WERI-Rb-1 (cell line): ENCODE measurements at regions not wholly inside any gene's neighbourhood (a gene's known extent, or its start where the extent isn't known, plus 50 kb on each side); places are given as distances from the start of the nearest gene placed in this dataset.

Experiments
- DNase-seq: peaks from one replicate; pipeline ENCODE4 v3.0.0-alpha.2; 2020
- H3K27ac ChIP-seq: fragments of 250-450 bp; sonication (Bioruptor Pico); 2 replicates; pipeline ENCODE4 v1.5.1; 2020; ENCODE audit warnings: mild to moderate bottlenecking, moderate library complexity
- H3K27me3 ChIP-seq: fragments of 250-450 bp; sonication (Bioruptor Pico); 2 replicates; pipeline ENCODE4 v1.5.1; 2021; ENCODE audit warnings: mild to moderate bottlenecking, low read depth, moderate library complexity; ENCODE audit not compliant: insufficient read depth, severe bottlenecking
- H3K36me3 ChIP-seq: fragments of 250-450 bp; sonication (Bioruptor Pico); 2 replicates; pipeline ENCODE4 v1.5.1; 2020; ENCODE audit warnings: mild to moderate bottlenecking, moderate library complexity
- H3K4me3 ChIP-seq: 2 replicates; pipeline ENCODE4 v1.5.1; 2011; ENCODE audit warnings: low read depth, mild to moderate bottlenecking, control low read depth, low read length
- H3K9me3 ChIP-seq: fragments of 250-450 bp; sonication (Bioruptor Pico); 2 replicates; pipeline ENCODE4 v1.5.1; 2021; ENCODE audit warnings: mild to moderate bottlenecking, moderate library complexity; ENCODE audit not compliant: severe bottlenecking
- TF ChIP-seq, protein P1 (sequence below): IDR thresholded peaks from 2 replicates; pipeline ENCODE4 v1.5.1; 2011; ENCODE audit warnings: low read depth, mild to moderate bottlenecking, control low read depth, inconsistent platforms, low read length

GRCh38 chr3:83740504-83740903 lies 1218.3 kb upstream of the CADM2 start:
- Histone ChIP-seq H3K9me3 (no peaks in the 10 kb centered on the region), H3K36me3 (no peaks in the 10 kb centered on the region), H3K27me3 (no peaks in the 10 kb centered on the region), H3K27ac (no peak overlapping the region), H3K4me3 (no peak overlapping the region)
- TF ChIP-seq, protein P1, sequence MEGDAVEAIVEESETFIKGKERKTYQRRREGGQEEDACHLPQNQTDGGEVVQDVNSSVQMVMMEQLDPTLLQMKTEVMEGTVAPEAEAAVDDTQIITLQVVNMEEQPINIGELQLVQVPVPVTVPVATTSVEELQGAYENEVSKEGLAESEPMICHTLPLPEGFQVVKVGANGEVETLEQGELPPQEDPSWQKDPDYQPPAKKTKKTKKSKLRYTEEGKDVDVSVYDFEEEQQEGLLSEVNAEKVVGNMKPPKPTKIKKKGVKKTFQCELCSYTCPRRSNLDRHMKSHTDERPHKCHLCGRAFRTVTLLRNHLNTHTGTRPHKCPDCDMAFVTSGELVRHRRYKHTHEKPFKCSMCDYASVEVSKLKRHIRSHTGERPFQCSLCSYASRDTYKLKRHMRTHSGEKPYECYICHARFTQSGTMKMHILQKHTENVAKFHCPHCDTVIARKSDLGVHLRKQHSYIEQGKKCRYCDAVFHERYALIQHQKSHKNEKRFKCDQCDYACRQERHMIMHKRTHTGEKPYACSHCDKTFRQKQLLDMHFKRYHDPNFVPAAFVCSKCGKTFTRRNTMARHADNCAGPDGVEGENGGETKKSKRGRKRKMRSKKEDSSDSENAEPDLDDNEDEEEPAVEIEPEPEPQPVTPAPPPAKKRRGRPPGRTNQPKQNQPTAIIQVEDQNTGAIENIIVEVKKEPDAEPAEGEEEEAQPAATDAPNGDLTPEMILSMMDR = no peak
- DNase-seq = no peak

- TF ChIP-seq, protein P1 = no peak
- H3K27me3 ChIP-seq = no peaks in the 10 kb centered on the region
- no peak overlapping the region for H3K4me3 ChIP-seq
- no peak overlapping the region for H3K27ac ChIP-seq
- no peak for DNase-seq
- no peaks in the 10 kb centered on the region for H3K36me3 ChIP-seq
- H3K9me3 ChIP-seq = no peaks in the 10 kb centered on the region
These were observed 1192.8 kb upstream of the CADM2 start for GRCh38 chr3:83765956-83766355.

- Histone ChIP-seq H3K36me3 (no peaks in the 10 kb centered on the region), H3K27me3 (no peaks in the 10 kb centered on the region), H3K27ac (no peak overlapping the region), H3K4me3 (no peak overlapping the region), H3K9me3 (no peaks in the 10 kb centered on the region)
- no peak for DNase-seq
- TF ChIP-seq, protein P1 = no peak
These were observed 1188.8 kb upstream of the CADM2 start for GRCh38 chr3:83769791-83770663.

GRCh38 chr3:83770664-83771402 lies 1188.0 kb upstream of the CADM2 start:
- TF ChIP-seq, protein P1 = no peak
- no peak overlapping the region for H3K4me3 ChIP-seq

GRCh38 chr3:83802801-83803200 lies 1156.0 kb upstream of the CADM2 start:
- Histone ChIP-seq H3K9me3 (no peaks in the 10 kb centered on the region), H3K27ac (no peak overlapping the region), H3K27me3 (no peaks in the 10 kb centered on the region), H3K4me3 (no peak overlapping the region), H3K36me3 (no peaks in the 10 kb centered on the region)
- no peak for DNase-seq
- TF ChIP-seq, protein P1 = no peak

More at GRCh38 chr3:83770664-83771402, 1188.0 kb upstream of the CADM2 start:
- no peaks in the 10 kb centered on the region for H3K27me3 ChIP-seq
- no peaks in the 10 kb centered on the region for H3K9me3 ChIP-seq
- H3K27ac ChIP-seq = no peak overlapping the region
- no peaks in the 10 kb centered on the region for H3K36me3 ChIP-seq
- no peak for DNase-seq
